ENCODE measurements at regions not wholly inside any gene's neighbourhood (a gene's known extent, or its start where the extent isn't known, plus 50 kb on each side); places are given as distances from the start of the nearest gene placed in this dataset.

DNA sequence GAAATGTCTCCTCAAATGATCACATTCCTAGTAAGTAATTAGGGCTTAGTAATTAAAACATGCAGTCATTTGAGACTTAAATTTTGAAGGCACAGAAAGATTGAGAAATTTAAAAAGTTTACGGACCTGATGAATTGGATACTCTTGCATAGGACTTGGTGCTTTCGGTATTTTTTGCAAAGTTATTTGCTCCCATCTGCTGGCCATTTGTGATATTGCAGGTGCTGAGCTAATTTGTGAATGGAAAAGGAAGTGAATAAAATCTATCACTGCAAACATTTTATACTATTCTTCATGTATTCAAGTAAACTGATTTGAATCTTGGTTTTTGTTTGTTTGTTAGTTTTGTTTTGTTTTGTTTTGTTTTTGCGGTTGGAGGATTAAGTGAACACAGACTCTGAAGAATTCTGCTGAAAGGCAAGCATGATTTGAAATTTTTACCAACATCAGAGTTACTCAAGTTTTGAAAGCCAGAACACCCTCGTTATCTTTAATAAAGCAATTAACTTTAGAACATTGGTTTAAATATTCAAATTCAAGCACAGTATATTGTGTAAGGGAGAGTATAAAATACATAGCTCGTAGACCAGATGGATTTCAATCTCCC is 689.5 kb upstream of the RBFOX1 start:
- peak; percentile 5 for DNase-seq

DNA sequence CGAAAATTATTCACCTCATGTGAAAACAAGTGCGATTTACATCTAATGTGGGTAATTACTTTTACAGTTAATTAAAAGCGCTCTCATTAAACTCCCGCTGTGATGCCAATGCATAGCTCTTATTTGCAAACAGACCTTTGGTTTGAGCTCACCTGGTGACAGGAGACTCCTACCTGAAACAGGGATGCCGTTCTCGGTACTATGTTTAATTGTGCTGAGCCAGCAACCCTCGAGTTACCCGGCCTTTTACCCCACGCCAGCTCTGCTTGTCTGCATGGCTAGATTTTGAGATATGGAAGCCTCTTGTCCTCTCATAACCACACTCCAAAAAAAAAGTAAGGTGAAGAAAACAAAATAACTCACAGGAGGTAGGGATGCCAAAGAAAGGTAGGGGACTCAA is 690.4 kb upstream of the RBFOX1 start:
- no peak for DNase-seq

DNA sequence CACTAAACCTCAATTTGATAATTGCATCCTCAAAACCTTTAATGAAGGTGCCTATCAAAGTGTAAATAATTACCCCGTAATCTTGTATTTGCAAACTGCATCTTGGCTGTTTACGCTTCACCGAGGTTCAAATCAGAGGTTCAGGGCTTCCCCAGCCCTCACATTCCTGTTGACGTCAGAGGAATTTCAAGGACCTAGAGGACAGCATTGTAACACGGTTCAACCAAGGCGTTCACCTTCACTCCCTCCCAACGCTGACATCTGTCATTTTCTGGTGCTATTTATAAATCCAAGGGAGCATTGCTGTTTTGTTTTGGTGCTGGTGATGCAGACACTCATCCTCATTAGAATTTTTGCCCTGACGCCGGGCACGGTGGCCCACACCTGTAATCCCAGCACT is 691.6 kb upstream of the RBFOX1 start:
- DNase-seq, result no peak

DNA sequence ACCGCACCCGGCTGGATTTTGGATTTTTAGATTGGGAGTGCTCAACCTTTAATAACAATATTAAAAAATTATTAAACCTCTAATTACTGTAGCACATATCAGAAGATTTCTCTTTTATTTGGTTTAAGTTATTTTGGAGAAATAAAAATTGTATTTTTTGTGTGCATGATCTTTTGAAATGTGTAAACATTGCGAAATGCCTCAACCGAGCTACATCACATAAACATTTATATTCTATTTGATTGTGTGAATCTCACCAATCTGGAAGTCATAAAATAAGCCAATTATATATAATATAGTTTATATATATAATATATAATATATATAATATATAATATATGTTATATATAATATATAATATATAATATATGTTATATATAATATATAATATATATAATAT is 696.2 kb upstream of the RBFOX1 start:
- no peak for DNase-seq

DNA sequence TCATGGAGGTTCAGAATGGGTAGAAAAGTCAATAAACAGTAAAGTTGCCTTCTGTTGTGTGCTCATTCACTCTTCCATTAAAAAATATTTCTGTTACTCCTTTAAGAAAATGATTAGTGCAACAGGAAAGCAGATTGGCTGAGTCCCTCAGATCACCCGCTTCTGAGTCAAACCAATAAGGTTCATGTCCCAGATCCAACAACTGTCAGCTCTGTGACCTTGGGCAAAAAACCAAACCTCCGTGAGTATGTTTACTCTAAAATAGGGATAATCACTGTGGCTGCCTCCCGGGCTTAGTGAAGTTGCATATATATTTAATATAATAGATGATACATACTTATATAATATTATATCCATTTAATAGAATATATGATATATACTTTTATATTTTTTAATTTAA is 698.5 kb upstream of the RBFOX1 start:
- DNase-seq, result no peak

DNA sequence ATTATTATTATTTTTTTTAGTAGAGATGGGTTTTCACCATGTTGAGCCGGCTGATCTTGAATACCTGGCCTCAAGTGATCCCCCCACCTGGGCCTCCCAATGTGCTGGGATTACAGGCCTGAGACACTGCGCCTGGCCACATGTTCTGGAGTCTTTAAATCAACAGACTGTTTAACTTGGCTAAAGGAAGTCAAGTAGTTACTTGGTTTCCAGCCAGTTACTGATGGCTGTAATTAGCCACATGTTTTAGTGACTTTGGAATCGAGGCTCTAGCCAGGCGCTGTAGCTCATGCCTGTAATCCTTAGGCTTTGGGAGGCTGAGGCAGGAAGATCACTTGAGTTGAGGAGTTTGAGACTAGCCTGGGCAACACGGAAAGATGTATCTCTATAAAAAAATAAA is 699.2 kb upstream of the RBFOX1 start:
- DNase-seq, result no peak

DNA sequence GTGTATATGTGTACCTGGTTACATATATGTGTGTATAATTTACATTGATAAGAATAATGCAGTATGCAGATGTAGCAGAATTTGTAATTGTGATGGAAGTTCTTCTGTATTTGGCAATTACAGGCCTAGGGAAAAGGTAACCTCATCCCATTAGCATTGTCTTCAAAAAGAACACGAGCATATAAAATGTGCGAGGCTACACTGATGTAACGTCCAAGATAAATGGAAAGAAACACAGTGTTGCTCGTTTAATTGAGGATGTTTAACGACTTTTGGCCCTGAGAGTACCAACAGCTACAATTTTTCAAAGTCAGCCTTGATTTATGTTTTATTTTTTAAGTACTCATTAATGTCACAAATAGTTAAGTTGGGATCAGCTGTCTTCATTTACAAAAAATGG is 703.5 kb upstream of the RBFOX1 start:
- DNase-seq, result no peak

DNA sequence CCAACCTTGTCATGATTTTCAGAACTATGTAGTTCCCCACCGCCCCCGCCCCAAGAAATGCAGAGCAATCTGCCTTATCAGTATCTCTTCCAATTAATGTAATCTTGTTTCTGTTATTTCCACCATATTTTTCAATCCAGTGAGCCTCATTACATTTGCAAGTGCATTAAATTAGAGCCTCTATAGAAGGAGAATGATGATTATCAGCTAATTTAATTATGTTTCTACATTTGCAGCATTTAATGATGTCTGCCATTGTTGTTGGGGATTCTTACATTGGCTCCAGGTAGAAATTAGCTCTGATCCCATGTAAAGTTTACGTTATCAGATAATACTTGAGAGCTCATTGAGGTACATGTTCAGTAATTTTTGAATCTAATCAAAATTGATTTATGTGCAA is 707.0 kb upstream of the RBFOX1 start:
- DNase-seq, result no peak

DNA sequence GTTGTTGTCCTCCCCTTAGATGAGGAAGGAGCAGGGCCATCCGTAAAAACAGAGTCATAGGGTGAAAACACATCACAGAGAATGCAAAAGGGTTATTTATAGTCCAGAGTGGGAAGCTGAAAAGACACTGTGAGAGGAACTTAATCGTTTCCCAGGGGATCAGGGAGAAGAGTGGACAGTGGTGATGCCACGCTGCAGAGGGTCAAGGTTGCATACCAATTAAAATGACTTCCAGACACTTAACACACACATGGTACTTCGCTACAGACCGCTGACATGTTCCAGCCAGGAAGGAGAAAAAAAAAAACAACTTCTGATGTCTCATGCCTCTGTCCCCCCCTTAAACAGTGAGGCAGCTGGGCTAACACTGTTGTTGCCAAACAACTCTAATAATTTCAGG is 713.8 kb upstream of the RBFOX1 start:
- DNase-seq, result no peak

DNA sequence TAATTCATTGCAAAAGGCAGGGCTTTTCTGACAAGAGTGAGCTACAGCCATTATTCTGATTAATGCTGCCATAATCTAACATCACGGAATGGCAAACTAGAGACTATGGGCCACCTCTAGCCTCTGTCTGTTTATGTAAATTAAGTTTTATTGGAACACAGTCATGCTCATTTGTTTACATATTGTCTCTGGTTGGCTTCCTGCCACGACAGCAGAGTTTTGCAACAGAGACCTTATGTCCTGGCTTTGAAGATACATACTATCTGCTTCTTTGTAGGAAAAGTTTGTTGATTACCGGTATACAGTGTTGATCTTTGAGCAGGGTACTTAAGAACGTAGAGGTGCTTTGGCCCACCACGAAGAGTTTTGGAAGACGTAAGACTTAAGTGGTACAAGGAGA is 715.9 kb upstream of the RBFOX1 start:
- DNase-seq, result no peak

DNA sequence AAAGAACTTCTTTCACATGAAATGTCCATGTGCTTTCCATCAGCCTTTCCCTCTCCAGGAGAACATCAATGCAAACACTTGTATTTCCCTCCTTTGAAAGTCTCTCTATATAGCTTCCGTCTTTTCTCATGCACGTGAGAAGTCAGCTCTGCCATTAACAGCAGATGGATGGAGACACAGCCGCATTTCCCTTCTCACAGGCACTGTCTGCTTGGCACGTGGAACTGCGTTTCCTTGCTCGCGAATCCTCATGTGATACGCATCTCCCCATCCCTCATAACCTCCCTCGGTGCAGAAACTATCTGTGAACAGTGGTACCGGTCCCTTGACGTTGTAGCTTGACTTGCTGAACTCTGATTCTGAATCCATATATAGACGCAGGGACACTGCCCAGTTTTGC is 717.0 kb upstream of the RBFOX1 start:
- DNase-seq, result no peak

DNA sequence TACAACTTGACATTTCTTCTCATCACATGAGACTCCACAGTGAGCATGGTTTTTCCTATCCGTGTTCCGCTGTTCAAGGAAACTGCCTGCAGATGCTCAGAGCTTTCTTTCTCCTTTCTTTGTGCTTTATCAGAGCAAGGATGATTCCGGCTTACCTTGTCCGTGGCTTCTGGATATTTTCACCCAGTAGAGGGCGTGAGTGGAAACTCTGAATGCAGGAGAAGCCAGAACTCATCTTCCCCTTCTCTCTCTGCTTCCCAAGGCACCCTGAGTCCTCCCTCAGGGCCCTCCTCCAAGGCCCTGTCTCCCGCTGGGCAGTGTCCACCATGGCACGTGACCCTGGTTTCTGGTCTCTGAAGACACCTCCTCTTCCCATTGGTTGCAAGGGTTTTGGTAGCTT is 721.1 kb upstream of the RBFOX1 start:
- no peak for DNase-seq

DNA sequence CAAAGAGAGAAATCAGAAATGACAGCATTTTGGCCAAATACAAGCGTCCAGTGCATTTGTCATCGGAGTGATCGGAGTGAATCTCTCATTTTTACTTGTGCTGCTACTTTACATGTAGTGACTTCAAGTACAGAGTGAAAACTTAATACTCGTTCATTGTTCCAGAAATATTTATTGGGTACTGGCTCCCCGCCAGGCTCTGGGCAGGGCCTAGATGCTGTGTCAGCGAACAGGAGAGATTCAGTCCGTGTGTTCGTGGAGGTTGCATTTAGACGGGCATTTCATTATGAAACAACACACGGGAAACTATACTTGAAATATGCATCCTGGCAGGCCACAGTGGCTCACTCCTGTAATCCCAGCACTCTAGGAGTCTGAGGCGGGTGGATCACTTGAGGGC is 727.2 kb upstream of the RBFOX1 start:
- DNase-seq, result no peak

DNA sequence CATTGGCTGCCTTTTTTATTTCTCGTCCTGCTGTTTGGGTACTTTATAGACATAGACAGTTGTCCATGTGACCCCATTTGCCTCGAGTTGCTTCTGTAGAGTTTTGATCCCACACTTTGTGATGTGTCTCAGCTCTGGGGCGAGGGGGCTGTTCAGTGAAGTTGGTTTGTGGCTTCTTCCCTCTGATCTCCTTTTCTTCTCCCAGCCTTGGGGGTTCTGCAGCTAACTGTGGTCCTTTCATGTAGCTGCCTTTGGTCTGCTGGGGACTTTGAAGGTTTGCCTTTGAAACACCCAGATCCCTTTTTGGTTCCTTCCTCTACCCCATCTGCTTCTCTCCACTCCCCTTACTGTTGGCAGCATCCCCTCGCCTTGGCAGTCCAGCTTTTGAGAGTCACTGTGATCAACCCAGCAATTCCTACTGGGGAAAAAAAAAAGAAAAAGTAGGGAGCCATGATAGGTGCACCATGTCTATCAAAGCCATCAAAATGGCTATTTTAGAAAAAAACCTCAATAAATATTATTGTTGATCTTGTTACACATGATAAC is 728.8 kb upstream of the RBFOX1 start:
- DNase-seq, result no peak

DNA sequence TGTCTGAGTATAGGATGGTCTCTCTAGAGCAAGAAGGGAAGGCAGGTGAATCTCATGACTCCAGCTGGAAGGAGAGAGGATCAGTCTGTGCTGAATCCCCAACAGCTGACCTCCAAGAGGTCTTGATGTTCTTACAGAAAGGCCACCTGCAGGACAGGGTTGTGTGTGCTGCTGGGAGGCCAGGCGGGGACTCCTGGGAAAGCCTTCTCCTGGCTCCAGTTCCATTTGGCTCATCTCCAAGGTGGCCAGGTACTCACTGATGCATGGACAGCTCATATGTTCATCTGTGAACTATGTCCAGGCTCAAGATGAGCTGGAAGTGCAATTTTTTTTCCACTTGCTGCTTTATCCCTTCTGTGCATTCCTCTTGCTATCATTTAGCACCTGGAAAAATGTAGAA is 730.2 kb upstream of the RBFOX1 start:
- DNase-seq, result no peak

DNA sequence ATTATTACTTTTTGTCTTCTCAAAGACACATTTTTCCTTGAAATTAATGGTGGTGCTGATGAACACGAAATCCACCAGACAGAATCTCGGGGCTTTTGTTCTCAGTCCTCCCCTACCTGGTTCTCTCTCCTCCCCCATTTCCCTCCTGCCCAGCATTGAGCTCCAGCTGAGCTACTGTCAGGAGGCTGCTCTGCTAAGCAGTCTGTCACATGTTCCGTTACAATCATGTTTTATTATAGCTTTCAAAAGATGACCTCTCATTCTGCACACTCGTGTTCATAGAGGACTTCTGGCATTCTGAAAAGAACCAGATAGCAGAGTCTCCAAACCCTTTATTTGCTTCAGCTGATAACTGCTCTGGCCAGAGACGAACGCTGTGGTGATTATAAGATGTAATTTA is 732.5 kb upstream of the RBFOX1 start:
- no peak for DNase-seq

DNA sequence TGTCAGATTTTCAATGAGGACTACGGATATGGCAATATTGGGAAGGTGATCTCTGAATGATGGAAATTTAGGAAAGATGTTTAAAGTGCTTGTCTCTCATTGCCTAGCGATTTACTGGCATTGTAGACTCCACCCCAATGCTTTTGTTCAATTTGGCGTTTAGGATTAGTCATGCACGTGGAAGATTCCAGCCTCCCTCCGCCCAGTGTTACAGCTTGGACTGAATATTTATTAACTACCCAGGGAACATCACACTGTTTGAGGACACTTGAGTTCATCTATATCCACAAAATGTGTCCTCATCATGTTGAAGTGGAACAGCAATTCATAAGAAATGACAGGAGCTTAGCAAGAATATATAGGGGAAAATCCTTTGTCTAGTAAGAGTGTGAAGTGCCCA is 738.8 kb upstream of the RBFOX1 start:
- no peak for DNase-seq

DNA sequence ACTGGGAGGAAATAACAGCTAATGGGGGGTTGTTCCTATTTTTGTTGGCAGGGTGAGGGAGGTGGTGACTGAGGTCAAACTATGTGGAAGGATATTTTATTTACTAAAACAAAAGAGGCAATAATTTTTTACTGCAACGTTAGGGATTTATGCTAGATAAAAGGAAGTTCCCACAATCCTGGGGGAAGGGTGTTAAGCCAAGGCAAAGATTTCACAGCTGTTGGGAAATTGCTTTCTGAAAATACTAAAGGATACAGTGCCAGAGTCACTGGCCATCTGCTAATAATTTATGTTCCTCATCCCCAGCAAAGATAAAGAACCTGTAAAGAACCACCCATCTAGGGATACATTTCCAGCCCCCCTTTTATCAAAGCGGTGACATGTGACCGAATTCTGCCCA is 756.0 kb upstream of the RBFOX1 start:
- DNase-seq, result no peak

DNA sequence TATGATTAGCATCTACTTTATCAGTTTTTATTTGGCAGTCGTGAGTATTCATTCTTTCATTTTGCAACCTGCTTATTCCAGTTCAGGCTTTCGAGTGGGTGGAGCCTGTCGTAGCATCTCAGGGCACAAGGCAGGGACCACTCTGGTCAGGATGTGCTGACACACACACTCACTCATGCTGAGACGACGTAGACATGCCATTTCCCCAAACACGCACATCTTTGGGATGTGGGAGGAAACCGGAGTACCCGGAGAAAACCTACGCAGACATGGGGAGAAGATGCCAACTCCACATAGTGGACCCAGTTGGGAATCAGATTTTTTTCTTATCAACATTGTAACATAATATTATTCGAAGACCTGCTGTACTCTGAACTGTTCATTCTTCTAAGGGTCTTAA is 756.5 kb upstream of the RBFOX1 start:
- no peak for DNase-seq

DNA sequence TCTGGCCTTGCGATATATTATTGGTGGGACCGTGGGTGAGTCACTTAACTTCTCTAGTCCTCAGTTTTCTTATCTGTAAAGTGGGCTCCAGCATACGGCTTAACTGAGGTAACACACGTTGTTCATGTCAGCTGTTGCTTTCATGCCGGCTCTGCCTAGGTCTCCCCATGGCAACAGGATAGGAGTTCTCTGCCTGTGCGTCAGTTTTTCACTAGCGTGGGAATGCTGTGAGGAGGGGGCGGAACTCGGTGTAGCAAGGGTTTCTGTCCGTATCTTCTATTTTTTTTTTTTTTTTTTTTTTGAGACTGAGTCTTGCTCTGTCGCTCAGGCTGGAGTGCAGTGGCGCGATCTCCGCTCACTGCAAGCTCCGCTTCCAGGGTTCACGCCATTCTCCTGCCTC is 758.5 kb upstream of the RBFOX1 start:
- DNase-seq, result no peak

DNA sequence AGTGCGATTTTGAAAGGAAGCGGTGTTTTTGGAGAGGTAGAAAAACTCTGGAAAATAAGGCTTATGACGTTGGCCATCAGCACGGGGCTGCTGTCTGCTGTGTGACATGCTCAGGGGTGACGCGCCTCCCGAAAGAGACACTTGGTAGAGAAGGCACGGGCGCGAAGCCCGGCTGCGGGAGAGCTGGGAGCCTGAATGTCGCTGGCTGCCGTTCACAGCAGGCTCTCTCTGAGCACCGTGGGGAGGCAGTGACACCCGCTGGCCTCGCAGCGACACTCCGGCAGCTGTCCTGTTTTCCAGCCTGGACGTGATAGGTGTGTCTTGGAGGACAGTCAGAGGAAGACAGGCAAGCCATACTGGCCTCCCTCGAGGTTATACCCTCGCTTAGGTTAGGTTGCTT is 759.1 kb upstream of the RBFOX1 start:
- no peak for DNase-seq

DNA sequence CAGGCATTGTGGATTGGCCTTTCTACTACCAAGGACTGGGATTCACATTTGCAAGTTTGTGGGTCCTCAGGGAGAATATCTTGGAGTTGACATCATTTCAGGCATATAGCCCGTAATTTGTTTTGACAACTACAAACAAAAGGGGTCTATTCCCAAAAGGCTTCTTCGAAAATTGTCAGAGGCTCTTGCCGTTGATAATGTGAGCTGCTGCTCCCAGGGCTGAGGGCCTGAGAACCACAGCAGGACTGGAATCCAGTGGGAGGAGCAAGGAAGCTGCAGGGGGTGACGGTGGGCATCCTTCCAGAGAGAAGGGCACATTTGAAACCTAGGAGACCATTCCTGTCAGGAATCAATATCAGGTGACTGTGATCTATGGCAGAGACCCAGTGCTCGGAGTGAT is 761.6 kb upstream of the RBFOX1 start:
- DNase-seq, result no peak

DNA sequence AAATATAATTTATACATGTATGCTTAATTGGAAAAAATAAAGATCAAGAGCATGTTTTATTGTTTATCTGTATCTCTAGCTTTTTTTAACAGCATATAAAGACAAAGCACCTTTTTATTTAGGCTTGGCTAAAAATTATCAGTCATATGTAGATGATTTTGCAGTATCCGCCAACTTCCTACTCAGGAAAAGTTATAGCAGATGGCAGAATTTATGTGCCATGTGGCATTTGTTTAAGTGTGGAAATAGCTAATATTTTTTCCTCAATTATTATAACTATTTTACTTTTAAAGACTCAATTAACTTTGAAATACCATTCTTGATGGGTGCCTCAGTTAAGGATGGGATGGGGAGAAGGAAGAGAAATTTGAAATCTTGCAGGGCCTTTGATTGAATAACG is 762.1 kb upstream of the RBFOX1 start:
- DNase-seq, result no peak

DNA sequence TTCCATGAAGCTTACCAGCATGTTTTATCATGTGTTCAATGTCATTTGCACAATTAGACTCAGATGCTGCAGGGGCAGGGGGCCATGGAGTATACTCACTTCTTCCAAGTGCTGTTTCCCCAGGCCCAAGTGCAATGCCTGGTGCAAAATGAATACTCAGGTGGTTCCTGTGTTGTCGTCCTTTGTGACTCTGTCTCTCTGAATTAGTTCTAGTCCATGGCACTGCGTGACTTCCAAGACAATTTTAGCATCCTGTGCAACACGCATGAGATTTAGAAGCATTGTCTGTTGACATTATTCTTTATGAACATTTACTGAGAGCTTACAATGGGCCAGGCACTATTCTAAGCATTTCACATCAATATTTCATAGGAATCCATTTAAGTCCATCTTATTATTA is 769.7 kb upstream of the RBFOX1 start:
- no peak for DNase-seq

DNA sequence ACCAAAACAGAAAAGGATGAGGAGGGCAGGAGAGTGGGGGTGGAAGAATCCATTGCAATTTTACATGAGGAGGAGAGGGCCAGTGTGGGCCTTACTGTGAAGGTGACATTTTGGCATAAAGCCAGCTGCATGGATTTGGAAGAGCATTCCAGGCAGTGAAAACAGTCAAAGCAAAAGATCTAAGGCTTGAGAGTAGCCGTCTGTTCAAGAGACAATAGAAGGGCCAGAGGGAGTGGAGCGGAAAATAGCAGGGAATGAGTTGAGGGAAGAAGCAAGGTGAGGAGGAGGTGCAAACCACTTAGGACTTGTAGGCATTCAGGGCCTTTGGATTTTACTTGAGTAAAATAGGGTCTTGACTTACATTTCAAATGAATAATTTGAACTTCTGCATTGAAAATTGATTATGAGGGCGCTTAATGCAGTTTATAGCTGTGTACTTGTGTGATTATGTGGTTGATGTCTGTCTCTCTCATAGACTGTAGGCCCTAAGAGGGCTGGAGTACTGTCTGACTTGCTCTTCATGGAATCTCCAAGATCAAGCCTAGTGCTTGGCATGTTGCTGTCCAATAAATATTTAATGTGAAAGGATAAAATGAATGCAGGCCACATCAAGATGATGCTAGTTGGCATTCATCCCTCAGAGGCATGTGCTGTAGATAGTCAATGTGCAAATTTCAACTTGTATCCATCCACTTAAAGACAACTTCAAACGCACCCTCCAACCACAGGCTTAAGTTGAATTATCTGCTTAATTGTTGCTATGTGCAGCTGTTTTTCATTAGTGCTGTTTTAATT is 772.1 kb upstream of the RBFOX1 start:
- DNase-seq, result no peak

All from COR-L47 (cell line).